Osteocyte (in vitro differentiated cells): ENCODE measurements at regions not wholly inside any gene's neighbourhood (a gene's known extent, or its start where the extent isn't known, plus 50 kb on each side); places are given as distances from the start of the nearest gene placed in this dataset.
"Not testable (repeated sequence)": the region's sequence is repeated elsewhere in the genome, so short reads cannot be mapped to it uniquely, and the experiment has no call there.

Experiments used
- DNase-seq: peaks from one replicate; pipeline ENCODE4 v3.0.0; 2021; ENCODE audit warnings: mixed read lengths; ENCODE audit not compliant: unreplicated experiment; ENCODE audit errors: extremely low spot score
- H3K27ac Mint-ChIP-seq: one replicate; pipeline ENCODE4 v1.8.0; 2021; ENCODE audit warnings: mild to moderate bottlenecking, mixed read lengths; ENCODE audit not compliant: unreplicated experiment
- H3K27me3 Mint-ChIP-seq: one replicate; pipeline ENCODE4 v1.8.0; 2021; ENCODE audit warnings: mixed read lengths; ENCODE audit not compliant: unreplicated experiment
- H3K36me3 Mint-ChIP-seq: one replicate; pipeline ENCODE4 v1.8.0; 2021; ENCODE audit warnings: mixed read lengths; ENCODE audit not compliant: unreplicated experiment
- H3K4me1 Mint-ChIP-seq: one replicate; pipeline ENCODE4 v1.8.0; 2021; ENCODE audit warnings: mixed read lengths; ENCODE audit not compliant: unreplicated experiment
- H3K4me3 Mint-ChIP-seq: one replicate; pipeline ENCODE4 v1.8.0; 2021; ENCODE audit warnings: mild to moderate bottlenecking, moderate library complexity, mixed read lengths; ENCODE audit not compliant: unreplicated experiment
- H3K9me3 Mint-ChIP-seq: one replicate; pipeline ENCODE4 v1.8.0; 2021; ENCODE audit warnings: mixed read lengths; ENCODE audit not compliant: unreplicated experiment

GRCh38 chr13:18194631-18195364, 986.8 kb downstream of the TUBA3C start:
- DNase-seq, H3K27me3 Mint-ChIP-seq, H3K36me3 Mint-ChIP-seq, H3K4me1 Mint-ChIP-seq, H3K4me3 Mint-ChIP-seq, H3K9me3 Mint-ChIP-seq, H3K27ac Mint-ChIP-seq: not testable (repeated sequence)

DNA sequence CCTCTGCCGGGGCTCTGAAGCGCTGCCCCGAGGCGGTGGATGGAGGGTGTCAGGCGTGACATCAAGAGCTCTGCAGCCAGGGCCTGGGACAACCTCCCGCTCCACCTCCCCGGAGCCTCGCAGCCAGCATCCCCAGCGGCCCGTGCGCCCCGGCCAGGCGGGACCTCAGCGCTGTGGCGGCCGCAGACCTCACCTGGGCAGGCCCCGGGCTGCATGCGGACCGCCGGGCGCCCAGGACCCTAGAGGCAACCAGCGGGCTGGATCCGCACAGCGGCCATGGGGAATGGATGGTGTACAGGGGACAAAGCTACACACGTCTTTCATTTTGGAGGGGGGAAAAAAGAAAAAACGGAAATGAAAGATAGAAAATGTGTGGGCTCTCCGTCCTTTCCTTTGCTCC, 987.5 kb downstream of the TUBA3C start:
- not testable (repeated sequence) for H3K36me3 Mint-ChIP-seq, H3K27ac Mint-ChIP-seq, H3K4me1 Mint-ChIP-seq, H3K27me3 Mint-ChIP-seq, DNase-seq, H3K4me3 Mint-ChIP-seq, H3K9me3 Mint-ChIP-seq
